ENCODE measurements at regions not wholly inside any gene's neighbourhood (a gene's known extent, or its start where the extent isn't known, plus 50 kb on each side); places are given as distances from the start of the nearest gene placed in this dataset.

GRCh38 chr3:104677932-104678331, 688.8 kb upstream of the ALCAM start:
- no peaks in the 10 kb centered on the region for H3K27me3 Mint-ChIP-seq (ENCODE audit: low read depth)

DNA sequence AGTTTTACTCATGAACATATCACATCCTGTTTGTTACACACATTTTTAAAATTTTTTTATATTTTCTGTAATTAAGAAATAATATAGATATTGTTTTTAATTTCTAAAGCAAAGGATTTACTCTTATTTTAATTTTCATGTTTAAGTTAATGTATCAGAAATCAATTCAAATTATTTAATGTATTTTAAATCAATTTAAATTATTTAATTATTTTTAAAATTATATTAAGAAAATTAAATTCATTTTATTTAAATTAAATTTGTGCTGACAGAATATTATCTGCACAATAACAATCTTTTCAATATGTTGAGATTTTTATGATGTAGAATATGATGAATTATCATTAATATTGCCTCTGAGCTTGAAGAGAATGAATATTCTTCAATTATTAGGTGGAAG, 681.2 kb upstream of the ALCAM start:
- Mint-ChIP-seq H3K4me1 (ENCODE audit: low read depth) (no peaks in the 10 kb centered on the region), H3K9me3 (ENCODE audit: low read depth) (peaks cover 15% of the 10 kb centered on the region), H3K27me3 (ENCODE audit: low read depth) (no peaks in the 10 kb centered on the region), H3K36me3 (ENCODE audit: low read depth) (no peaks in the 10 kb centered on the region), H3K27ac (ENCODE audit: unreplicated experiment) (no peak overlapping the region), H3K4me3 (ENCODE audit: unreplicated experiment) (no peak overlapping the region)
- no peak for DNase-seq (ENCODE audit: low spot score)
- TF ChIP-seq, protein P1, sequence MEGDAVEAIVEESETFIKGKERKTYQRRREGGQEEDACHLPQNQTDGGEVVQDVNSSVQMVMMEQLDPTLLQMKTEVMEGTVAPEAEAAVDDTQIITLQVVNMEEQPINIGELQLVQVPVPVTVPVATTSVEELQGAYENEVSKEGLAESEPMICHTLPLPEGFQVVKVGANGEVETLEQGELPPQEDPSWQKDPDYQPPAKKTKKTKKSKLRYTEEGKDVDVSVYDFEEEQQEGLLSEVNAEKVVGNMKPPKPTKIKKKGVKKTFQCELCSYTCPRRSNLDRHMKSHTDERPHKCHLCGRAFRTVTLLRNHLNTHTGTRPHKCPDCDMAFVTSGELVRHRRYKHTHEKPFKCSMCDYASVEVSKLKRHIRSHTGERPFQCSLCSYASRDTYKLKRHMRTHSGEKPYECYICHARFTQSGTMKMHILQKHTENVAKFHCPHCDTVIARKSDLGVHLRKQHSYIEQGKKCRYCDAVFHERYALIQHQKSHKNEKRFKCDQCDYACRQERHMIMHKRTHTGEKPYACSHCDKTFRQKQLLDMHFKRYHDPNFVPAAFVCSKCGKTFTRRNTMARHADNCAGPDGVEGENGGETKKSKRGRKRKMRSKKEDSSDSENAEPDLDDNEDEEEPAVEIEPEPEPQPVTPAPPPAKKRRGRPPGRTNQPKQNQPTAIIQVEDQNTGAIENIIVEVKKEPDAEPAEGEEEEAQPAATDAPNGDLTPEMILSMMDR (IDR thresholded peaks at IDR 0.05), result no peak

More at GRCh38 chr3:104677932-104678331, 688.8 kb upstream of the ALCAM start:
- no peak for DNase-seq (ENCODE audit: low spot score)
- H3K4me1 Mint-ChIP-seq (ENCODE audit: low read depth), result no peaks in the 10 kb centered on the region
- peaks cover 12% of the 10 kb centered on the region for H3K9me3 Mint-ChIP-seq (ENCODE audit: low read depth)
- TF ChIP-seq, protein P1 (IDR thresholded peaks at IDR 0.05), result no peak
- H3K36me3 Mint-ChIP-seq (ENCODE audit: low read depth), result peaks cover 2% of the 10 kb centered on the region
- H3K4me3 Mint-ChIP-seq (ENCODE audit: unreplicated experiment), result no peak overlapping the region
- no peak overlapping the region for H3K27ac Mint-ChIP-seq (ENCODE audit: unreplicated experiment)

DNA sequence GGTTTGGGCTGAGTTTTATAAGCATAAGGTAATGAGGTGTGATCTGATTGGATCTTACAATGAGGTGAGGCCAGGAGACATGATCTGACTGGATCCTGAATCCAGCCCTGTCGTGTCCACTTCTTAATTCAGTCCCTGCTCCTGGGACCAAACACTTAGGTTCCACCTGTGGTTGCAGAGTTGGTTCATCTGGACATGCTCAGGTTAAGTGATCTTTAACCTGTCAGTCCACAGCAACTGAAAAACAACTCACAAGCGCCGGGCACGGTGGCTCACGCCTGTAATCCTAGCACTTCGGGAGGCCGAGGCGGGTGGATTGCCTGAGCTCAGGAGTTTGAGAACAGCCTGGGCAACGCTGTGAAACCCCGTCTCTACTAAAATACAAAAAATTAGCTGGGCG, 679.3 kb upstream of the ALCAM start:
- Mint-ChIP-seq H3K27ac (ENCODE audit: unreplicated experiment) (no peak overlapping the region), H3K36me3 (ENCODE audit: low read depth) (no peaks in the 10 kb centered on the region), H3K27me3 (ENCODE audit: low read depth) (no peaks in the 10 kb centered on the region), H3K9me3 (ENCODE audit: low read depth) (peaks cover 21% of the 10 kb centered on the region), H3K4me1 (ENCODE audit: low read depth) (no peaks in the 10 kb centered on the region), H3K4me3 (ENCODE audit: unreplicated experiment) (no peak overlapping the region)
- TF ChIP-seq, protein P1 (IDR thresholded peaks at IDR 0.05), result no peak
- no peak for DNase-seq (ENCODE audit: low spot score)

DNA sequence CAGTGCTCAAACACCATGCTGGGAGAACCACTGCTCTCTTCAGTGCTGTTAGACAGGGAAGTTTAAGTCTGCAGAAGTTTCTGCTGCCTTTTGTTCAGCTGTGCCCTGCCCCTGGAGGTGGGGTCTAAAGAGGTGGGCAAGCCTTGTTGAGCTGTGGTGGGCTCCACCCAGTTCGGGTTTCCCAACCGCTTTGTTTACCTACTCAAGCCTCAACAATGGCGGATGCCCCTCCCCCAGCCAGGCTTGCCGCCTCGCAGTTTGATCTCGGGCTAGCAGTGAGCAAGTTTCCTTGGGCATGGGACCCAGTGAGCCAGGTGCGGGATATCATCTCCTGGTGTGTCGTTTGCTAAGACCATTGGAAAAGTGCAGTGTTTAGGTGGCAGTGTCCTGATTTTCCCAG, 670.2 kb upstream of the ALCAM start:
- no peaks in the 10 kb centered on the region for H3K27me3 Mint-ChIP-seq (ENCODE audit: low read depth)
- H3K36me3 Mint-ChIP-seq (ENCODE audit: low read depth), result peaks cover 4% of the 10 kb centered on the region
- H3K27ac Mint-ChIP-seq (ENCODE audit: unreplicated experiment), result no peak overlapping the region
- no peak overlapping the region for H3K4me3 Mint-ChIP-seq (ENCODE audit: unreplicated experiment)
- TF ChIP-seq, protein P1 (IDR thresholded peaks at IDR 0.05), result no peak
- peak; percentile 52 for DNase-seq (ENCODE audit: low spot score)
- H3K9me3 Mint-ChIP-seq (ENCODE audit: low read depth), result peaks cover 12% of the 10 kb centered on the region
- no peaks in the 10 kb centered on the region for H3K4me1 Mint-ChIP-seq (ENCODE audit: low read depth)

DNA sequence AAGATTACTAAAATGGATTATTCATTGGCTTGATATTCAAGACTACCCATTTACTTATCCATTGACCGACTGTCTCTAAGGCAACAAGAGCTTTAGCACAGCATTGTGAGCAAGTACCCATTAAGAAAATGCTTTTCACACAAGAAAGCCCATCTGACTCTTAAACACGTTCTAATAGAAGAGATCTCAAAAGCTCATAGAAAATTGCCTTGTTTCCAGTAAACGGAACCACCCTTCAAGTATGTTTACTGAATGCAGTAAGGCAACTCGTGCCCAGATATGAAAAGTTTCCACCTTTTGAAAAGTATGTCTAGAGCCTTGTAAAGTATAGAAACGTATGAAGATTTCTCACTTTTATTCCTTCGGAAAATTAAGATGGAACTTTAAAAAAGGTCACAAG, 655.3 kb upstream of the ALCAM start:
- Mint-ChIP-seq H3K9me3 (ENCODE audit: low read depth) (no peaks in the 10 kb centered on the region), H3K4me1 (ENCODE audit: low read depth) (no peaks in the 10 kb centered on the region), H3K27ac (ENCODE audit: unreplicated experiment) (no peak overlapping the region), H3K27me3 (ENCODE audit: low read depth) (no peaks in the 10 kb centered on the region), H3K4me3 (ENCODE audit: unreplicated experiment) (no peak overlapping the region), H3K36me3 (ENCODE audit: low read depth) (no peaks in the 10 kb centered on the region)
- TF ChIP-seq, protein P1 (IDR thresholded peaks at IDR 0.05), result no peak
- DNase-seq (ENCODE audit: low spot score), result no peak
